Stimulated activated CD8-positive, alpha-beta memory T cell treated with anti-CD3 and anti-CD28 coated beads, Interleukin-2, amount 100 ng/mL, for 1 hour (primary cell): ENCODE measurements at regions not wholly inside any gene's neighbourhood (a gene's known extent, or its start where the extent isn't known, plus 50 kb on each side); places are given as distances from the start of the nearest gene placed in this dataset.
"Not testable (repeated sequence)": the region's sequence is repeated elsewhere in the genome, so short reads cannot be mapped to it uniquely, and the experiment has no call there.

ENCODE experiments used
- DNase-seq, 2 donors: peaks; one replicate each; pipeline ENCODE4 v3.0.0-alpha.2; 2020; ENCODE audit warnings: low read depth in 2 of 2

- DNase-seq = no peak
Observed at GRCh38 chr7:24395512-24395911, 111.5 kb downstream of the NPY start.

- DNase-seq = not testable (repeated sequence)
Observed at GRCh38 chr7:24396387-24396786, 112.4 kb downstream of the NPY start.

- DNase-seq = no peak
Observed at GRCh38 chr7:24401628-24402593, 117.9 kb downstream of the NPY start.

- no peak for DNase-seq
Observed at GRCh38 chr7:24402655-24403054, 118.7 kb downstream of the NPY start.

- no peak for DNase-seq
Observed at GRCh38 chr7:24403557-24403956, 119.6 kb downstream of the NPY start.

- DNase-seq = no peak
Observed at GRCh38 chr7:24404315-24404714, 120.3 kb downstream of the NPY start.

GRCh38 chr7:24405002-24405401, 121.0 kb downstream of the NPY start:
- DNase-seq = no peak

- no peak for DNase-seq
Observed at GRCh38 chr7:24406053-24406788, 122.2 kb downstream of the NPY start.

- DNase-seq = no peak
Observed at GRCh38 chr7:24406789-24407299, 122.9 kb downstream of the NPY start.

- no peak for DNase-seq
Observed at GRCh38 chr7:24407965-24408364, 124.0 kb downstream of the NPY start.

- DNase-seq = no peak
Observed at GRCh38 chr7:24408798-24409430, 124.9 kb downstream of the NPY start.

- no peak for DNase-seq
Observed at GRCh38 chr7:24409431-24410024, 125.5 kb downstream of the NPY start.

- DNase-seq = no peak
Observed at GRCh38 chr7:24411226-24411625, 127.2 kb downstream of the NPY start.

- DNase-seq = no peak
Observed at GRCh38 chr7:24417526-24418120, 133.6 kb downstream of the NPY start.

- no peak for DNase-seq
Observed at GRCh38 chr7:24419077-24419476, 135.1 kb downstream of the NPY start.

GRCh38 chr7:24419511-24419910, 135.5 kb downstream of the NPY start:
- no peak for DNase-seq

GRCh38 chr7:24422441-24423010, 138.5 kb downstream of the NPY start:
- DNase-seq = no peak

- DNase-seq = no peak
Observed at GRCh38 chr7:24425664-24426063, 141.7 kb downstream of the NPY start.

GRCh38 chr7:24427048-24427447, 143.1 kb downstream of the NPY start:
- no peak for DNase-seq

- DNase-seq = no peak
Observed at GRCh38 chr7:24428676-24429075, 144.6 kb upstream of the PALS2 start.

- DNase-seq = no peak
Observed at GRCh38 chr7:24432677-24433076, 140.6 kb upstream of the PALS2 start.
